ENCODE measurements at regions not wholly inside any gene's neighbourhood (a gene's known extent, or its start where the extent isn't known, plus 50 kb on each side); places are given as distances from the start of the nearest gene placed in this dataset.

- no peak for DNase-seq
- H3K9me3 ChIP-seq (ENCODE audit: control extremely low read depth in 1 of 5, control insufficient read depth in 4 of 5, insufficient read depth in 2 of 5, low read depth in 1 of 5, low read length in 4 of 5) = peaks cover 0 to 2% (median 0%) of the 10 kb centered on the region in 5 experiments
- ChIA-PET CTCF (no interaction called here), POLR2A (no interaction called here)
- H3K27me3 ChIP-seq (replicated peaks in 2 of 5; ENCODE audit: control insufficient read depth in 4 of 5, insufficient read depth in 5 of 5, low read length in 4 of 5) = no peaks in the 10 kb centered on the region
- H3K27ac ChIP-seq (ENCODE audit: insufficient read depth in 1 of 2, low read depth in 1 of 2, low read length in 2 of 2, poor library complexity in 1 of 2, severe bottlenecking in 2 of 2) = no peak overlapping the region
- no peaks in the 10 kb centered on the region for H3K36me3 ChIP-seq (ENCODE audit: control insufficient read depth in 4 of 4, insufficient read depth in 4 of 4, low read length in 3 of 4)
- H3K4me1 ChIP-seq (ENCODE audit: control extremely low read depth in 1 of 4, control insufficient read depth in 4 of 4, insufficient read depth in 4 of 4, low read length in 3 of 4) = no peaks in the 10 kb centered on the region
- WGBS (ENCODE audit: insufficient coverage) = 100% methylated on average over 4 of the region's 5 CpGs
- no peak overlapping the region for H3K4me3 ChIP-seq (ENCODE audit: control insufficient read depth in 1 of 7, extremely low read depth in 1 of 7, insufficient read depth in 4 of 7, low read depth in 2 of 7, low read length in 6 of 7)
These were observed 530.8 kb upstream of the DPP6 start for GRCh38 chr7:153521370-153521769.

- Histone ChIP-seq H3K27me3 (replicated peaks in 2 of 5; ENCODE audit: control insufficient read depth in 4 of 5, insufficient read depth in 5 of 5, low read length in 4 of 5) (no peaks in the 10 kb centered on the region), H3K4me3 (ENCODE audit: control insufficient read depth in 1 of 7, extremely low read depth in 1 of 7, insufficient read depth in 4 of 7, low read depth in 2 of 7, low read length in 6 of 7) (no peak overlapping the region), H3K4me1 (ENCODE audit: control extremely low read depth in 1 of 4, control insufficient read depth in 4 of 4, insufficient read depth in 4 of 4, low read length in 3 of 4) (no peaks in the 10 kb centered on the region), H3K36me3 (ENCODE audit: control insufficient read depth in 4 of 4, insufficient read depth in 4 of 4, low read length in 3 of 4) (no peaks in the 10 kb centered on the region), H3K9me3 (ENCODE audit: control extremely low read depth in 1 of 5, control insufficient read depth in 4 of 5, insufficient read depth in 2 of 5, low read depth in 1 of 5, low read length in 4 of 5) (peaks cover 0 to 2% (median 0%) of the 10 kb centered on the region in 5 experiments), H3K27ac (ENCODE audit: insufficient read depth in 1 of 2, low read depth in 1 of 2, low read length in 2 of 2, poor library complexity in 1 of 2, severe bottlenecking in 2 of 2) (no peak overlapping the region)
- ChIA-PET POLR2A (no interaction called here), CTCF (no interaction called here)
- WGBS (ENCODE audit: insufficient coverage) = 90% methylated on average over 2 of the region's 5 CpGs
- no peak for DNase-seq
These were observed 529.9 kb upstream of the DPP6 start for GRCh38 chr7:153522261-153522660.

GRCh38 chr7:153523320-153524015 is 528.7 kb upstream of the DPP6 start:
- CTCF ChIA-PET = no interaction called here
- no peaks in the 10 kb centered on the region for H3K4me1 ChIP-seq (ENCODE audit: control extremely low read depth in 1 of 4, control insufficient read depth in 4 of 4, insufficient read depth in 4 of 4, low read length in 3 of 4)
- WGBS (ENCODE audit: insufficient coverage) = 88% methylated on average over 16 of the region's 16 CpGs

GRCh38 chr7:153524070-153524601 is 528.1 kb upstream of the DPP6 start:
- ChIA-PET POLR2A (no interaction called here), CTCF (interaction anchor here (0.9 kb wide), 1 partner anchor 16 kb away, joined by 3 read pairs; no protein-coding TSS in a partner anchor)
- H3K36me3 ChIP-seq (ENCODE audit: control insufficient read depth in 4 of 4, insufficient read depth in 4 of 4, low read length in 3 of 4) = no peaks in the 10 kb centered on the region
- H3K27ac ChIP-seq (ENCODE audit: insufficient read depth in 1 of 2, low read depth in 1 of 2, low read length in 2 of 2, poor library complexity in 1 of 2, severe bottlenecking in 2 of 2) = no peak overlapping the region
- H3K4me1 ChIP-seq (ENCODE audit: control extremely low read depth in 1 of 4, control insufficient read depth in 4 of 4, insufficient read depth in 4 of 4, low read length in 3 of 4) = no peaks in the 10 kb centered on the region
- 52% methylated on average over 5 of the region's 9 CpGs for WGBS (ENCODE audit: insufficient coverage)
- no peaks in the 10 kb centered on the region for H3K9me3 ChIP-seq (ENCODE audit: control extremely low read depth in 1 of 5, control insufficient read depth in 4 of 5, insufficient read depth in 2 of 5, low read depth in 1 of 5, low read length in 4 of 5)
- no peak overlapping the region for H3K4me3 ChIP-seq (ENCODE audit: control insufficient read depth in 1 of 7, extremely low read depth in 1 of 7, insufficient read depth in 4 of 7, low read depth in 2 of 7, low read length in 6 of 7)
- H3K27me3 ChIP-seq (replicated peaks in 2 of 5; ENCODE audit: control insufficient read depth in 4 of 5, insufficient read depth in 5 of 5, low read length in 4 of 5) = no peaks in the 10 kb centered on the region
- no peak for DNase-seq

More at GRCh38 chr7:153523320-153524015, 528.7 kb upstream of the DPP6 start:
- DNase-seq = no peak
- POLR2A ChIA-PET = no interaction called here
- Histone ChIP-seq H3K36me3 (ENCODE audit: control insufficient read depth in 4 of 4, insufficient read depth in 4 of 4, low read length in 3 of 4) (no peaks in the 10 kb centered on the region), H3K27me3 (replicated peaks in 2 of 5; ENCODE audit: control insufficient read depth in 4 of 5, insufficient read depth in 5 of 5, low read length in 4 of 5) (no peaks in the 10 kb centered on the region), H3K9me3 (ENCODE audit: control extremely low read depth in 1 of 5, control insufficient read depth in 4 of 5, insufficient read depth in 2 of 5, low read depth in 1 of 5, low read length in 4 of 5) (peaks cover 0 to 2% (median 0%) of the 10 kb centered on the region in 5 experiments), H3K4me3 (ENCODE audit: control insufficient read depth in 1 of 7, extremely low read depth in 1 of 7, insufficient read depth in 4 of 7, low read depth in 2 of 7, low read length in 6 of 7) (no peak overlapping the region), H3K27ac (ENCODE audit: insufficient read depth in 1 of 2, low read depth in 1 of 2, low read length in 2 of 2, poor library complexity in 1 of 2, severe bottlenecking in 2 of 2) (no peak overlapping the region)

- H3K36me3 ChIP-seq (ENCODE audit: control insufficient read depth in 4 of 4, insufficient read depth in 4 of 4, low read length in 3 of 4) = no peaks in the 10 kb centered on the region
- no peak overlapping the region for H3K4me3 ChIP-seq (ENCODE audit: control insufficient read depth in 1 of 7, extremely low read depth in 1 of 7, insufficient read depth in 4 of 7, low read depth in 2 of 7, low read length in 6 of 7)
- peaks cover 0 to 7% (median 0%) of the 10 kb centered on the region in 5 experiments for H3K9me3 ChIP-seq (ENCODE audit: control extremely low read depth in 1 of 5, control insufficient read depth in 4 of 5, insufficient read depth in 2 of 5, low read depth in 1 of 5, low read length in 4 of 5)
- no peaks in the 10 kb centered on the region for H3K27me3 ChIP-seq (replicated peaks in 2 of 5; ENCODE audit: control insufficient read depth in 4 of 5, insufficient read depth in 5 of 5, low read length in 4 of 5)
- H3K27ac ChIP-seq (ENCODE audit: insufficient read depth in 1 of 2, low read depth in 1 of 2, low read length in 2 of 2, poor library complexity in 1 of 2, severe bottlenecking in 2 of 2) = no peak overlapping the region
- POLR2A ChIA-PET = no interaction called here
- CTCF ChIA-PET = no interaction called here
- no peaks in the 10 kb centered on the region for H3K4me1 ChIP-seq (ENCODE audit: control extremely low read depth in 1 of 4, control insufficient read depth in 4 of 4, insufficient read depth in 4 of 4, low read length in 3 of 4)
- DNase-seq = no peak
- WGBS (ENCODE audit: insufficient coverage) = 88% methylated on average over 6 of the region's 7 CpGs
These were observed 523.1 kb upstream of the DPP6 start for GRCh38 chr7:153529100-153529499.

- 95% methylated on average over 12 of the region's 12 CpGs for WGBS (ENCODE audit: insufficient coverage)
- POLR2A ChIA-PET = no interaction called here
- no peaks in the 10 kb centered on the region for H3K4me1 ChIP-seq (ENCODE audit: control extremely low read depth in 1 of 4, control insufficient read depth in 4 of 4, insufficient read depth in 4 of 4, low read length in 3 of 4)
- DNase-seq = no peak
- peaks cover 0 to 7% (median 0%) of the 10 kb centered on the region in 5 experiments for H3K9me3 ChIP-seq (ENCODE audit: control extremely low read depth in 1 of 5, control insufficient read depth in 4 of 5, insufficient read depth in 2 of 5, low read depth in 1 of 5, low read length in 4 of 5)
- CTCF ChIA-PET = no interaction called here
- H3K36me3 ChIP-seq (ENCODE audit: control insufficient read depth in 4 of 4, insufficient read depth in 4 of 4, low read length in 3 of 4) = no peaks in the 10 kb centered on the region
- no peak overlapping the region for H3K27ac ChIP-seq (ENCODE audit: insufficient read depth in 1 of 2, low read depth in 1 of 2, low read length in 2 of 2, poor library complexity in 1 of 2, severe bottlenecking in 2 of 2)
- H3K4me3 ChIP-seq (ENCODE audit: control insufficient read depth in 1 of 7, extremely low read depth in 1 of 7, insufficient read depth in 4 of 7, low read depth in 2 of 7, low read length in 6 of 7) = no peak overlapping the region
- H3K27me3 ChIP-seq (replicated peaks in 2 of 5; ENCODE audit: control insufficient read depth in 4 of 5, insufficient read depth in 5 of 5, low read length in 4 of 5) = no peaks in the 10 kb centered on the region
These were observed 522.5 kb upstream of the DPP6 start for GRCh38 chr7:153529651-153530165.

GRCh38 chr7:153530441-153530840 is 521.8 kb upstream of the DPP6 start:
- peaks cover 0 to 7% (median 0%) of the 10 kb centered on the region in 5 experiments for H3K9me3 ChIP-seq (ENCODE audit: control extremely low read depth in 1 of 5, control insufficient read depth in 4 of 5, insufficient read depth in 2 of 5, low read depth in 1 of 5, low read length in 4 of 5)
- H3K27me3 ChIP-seq (replicated peaks in 2 of 5; ENCODE audit: control insufficient read depth in 4 of 5, insufficient read depth in 5 of 5, low read length in 4 of 5) = no peaks in the 10 kb centered on the region
- no peaks in the 10 kb centered on the region for H3K36me3 ChIP-seq (ENCODE audit: control insufficient read depth in 4 of 4, insufficient read depth in 4 of 4, low read length in 3 of 4)
- no peak for DNase-seq
- no peak overlapping the region for H3K27ac ChIP-seq (ENCODE audit: insufficient read depth in 1 of 2, low read depth in 1 of 2, low read length in 2 of 2, poor library complexity in 1 of 2, severe bottlenecking in 2 of 2)
- no peaks in the 10 kb centered on the region for H3K4me1 ChIP-seq (ENCODE audit: control extremely low read depth in 1 of 4, control insufficient read depth in 4 of 4, insufficient read depth in 4 of 4, low read length in 3 of 4)
- no peak overlapping the region for H3K4me3 ChIP-seq (ENCODE audit: control insufficient read depth in 1 of 7, extremely low read depth in 1 of 7, insufficient read depth in 4 of 7, low read depth in 2 of 7, low read length in 6 of 7)
- POLR2A ChIA-PET = no interaction called here
- WGBS (ENCODE audit: insufficient coverage) = 94% methylated on average over 8 of the region's 9 CpGs
- CTCF ChIA-PET = no interaction called here

Data from common myeloid progenitor, CD34-positive (primary cell).